CD4-positive, CD25-positive, alpha-beta regulatory T cell (primary cell): ENCODE measurements at regions not wholly inside any gene's neighbourhood (a gene's known extent, or its start where the extent isn't known, plus 50 kb on each side); places are given as distances from the start of the nearest gene placed in this dataset.
A peak's percentile ranks its signal among the peaks of the same experiment; 100 is the strongest.

Experiments used
- ATAC-seq, 2 donors: fragments of 150-1000 bp; cut with Tn5 transposase; one replicate each; pipeline ENCODE4 v1.10.0; 2021; ENCODE audit warnings: low read depth in 2 of 2, moderate number of reproducible peaks in 2 of 2, moderate library complexity in 1 of 2
- DNase-seq, 3 donors: peaks; one replicate each; pipeline versions ENCODE4 v3.0.0 to v3.0.0-alpha.2; 2012 to 2022; ENCODE audit warnings: mixed read lengths in 1 of 3
- H3K27ac ChIP-seq: one replicate; pipeline ENCODE4 v1.7.0; 2013; ENCODE audit warnings: mild to moderate bottlenecking, low read length; ENCODE audit not compliant: insufficient read depth, poor library complexity, severe bottlenecking
- H3K27me3 ChIP-seq: one replicate; pipeline ENCODE4 v1.7.0; 2013; ENCODE audit warnings: low read length; ENCODE audit not compliant: control insufficient read depth, insufficient read depth
- H3K36me3 ChIP-seq: one replicate; pipeline ENCODE4 v1.7.0; 2013; ENCODE audit warnings: mild to moderate bottlenecking, low read length, moderate library complexity; ENCODE audit not compliant: control insufficient read depth, insufficient read depth
- H3K4me1 ChIP-seq: 2 replicates; pipeline ENCODE4 v1.7.0; 2013; ENCODE audit warnings: mild to moderate bottlenecking, low read length; ENCODE audit not compliant: insufficient read depth, control insufficient read depth, poor library complexity, severe bottlenecking
- H3K4me3 ChIP-seq: one replicate; pipeline ENCODE4 v1.7.0; 2013; ENCODE audit warnings: low read depth, mild to moderate bottlenecking, low read length, moderate library complexity
- H3K9me3 ChIP-seq, 2 experiments: 1 replicate in 1 of 2; 2 replicates in 1 of 2; pipeline ENCODE4 v1.7.0; 2013; ENCODE audit warnings: low read length in 2 of 2, mild to moderate bottlenecking in 1 of 2, moderate library complexity in 1 of 2; ENCODE audit not compliant: control insufficient read depth in 2 of 2
- H3K27ac Mint-ChIP-seq, 3 donors: one replicate each; pipeline ENCODE4 v1.8.0; 2020 to 2022; ENCODE audit warnings: mild to moderate bottlenecking in 3 of 3, mixed read lengths in 3 of 3, moderate library complexity in 2 of 3
- H3K27me3 Mint-ChIP-seq: one replicate; pipeline ENCODE4 v1.8.0; 2022; ENCODE audit warnings: mild to moderate bottlenecking, mixed read lengths
- H3K36me3 Mint-ChIP-seq: one replicate; pipeline ENCODE4 v1.8.0; 2020; ENCODE audit warnings: mixed read lengths
- H3K4me1 Mint-ChIP-seq, 4 donors: one replicate each; pipeline ENCODE4 v1.8.0; 2020 to 2022; ENCODE audit warnings: mixed read lengths in 4 of 4, mild to moderate bottlenecking in 1 of 4
- H3K4me3 Mint-ChIP-seq, 4 donors: one replicate each; pipeline ENCODE4 v1.8.0; 2020 to 2022; ENCODE audit warnings: mild to moderate bottlenecking in 4 of 4, mixed read lengths in 4 of 4, moderate library complexity in 3 of 4
- H3K9me3 Mint-ChIP-seq, 7 donors: one replicate each; pipeline ENCODE4 v1.8.0; 2020 to 2022; ENCODE audit warnings: mixed read lengths in 7 of 7, mild to moderate bottlenecking in 3 of 7, moderate library complexity in 2 of 7

GRCh38 chr9:3628239-3628638, 102.4 kb upstream of the RFX3 start:
- Histone ChIP-seq H3K27me3 (no peaks in the 10 kb centered on the region), H3K4me3 (no peak overlapping the region), H3K4me1 (no peaks in the 10 kb centered on the region), H3K9me3 (no peaks in the 10 kb centered on the region), H3K36me3 (no peaks in the 10 kb centered on the region), H3K27ac (no peak overlapping the region)
- H3K4me3 Mint-ChIP-seq: no peak overlapping the region
- no peaks in the 10 kb centered on the region for H3K27me3 Mint-ChIP-seq
- no peak overlapping the region for H3K27ac Mint-ChIP-seq
- no peaks in the 10 kb centered on the region for H3K4me1 Mint-ChIP-seq
- DNase-seq: no peak
- no peak for ATAC-seq
- peaks cover 0 to 7% (median 4%) of the 10 kb centered on the region in 7 donors for H3K9me3 Mint-ChIP-seq
- peaks cover 34% of the 10 kb centered on the region for H3K36me3 Mint-ChIP-seq

- no peak for ATAC-seq
- no peaks in the 10 kb centered on the region for H3K27me3 ChIP-seq
- H3K36me3 Mint-ChIP-seq: peaks cover 3% of the 10 kb centered on the region
- no peak overlapping the region for H3K4me3 Mint-ChIP-seq
- H3K9me3 ChIP-seq: no peaks in the 10 kb centered on the region
- H3K27me3 Mint-ChIP-seq: no peaks in the 10 kb centered on the region
- H3K4me3 ChIP-seq: no peak overlapping the region
- peaks cover 3% of the 10 kb centered on the region for H3K36me3 ChIP-seq
- no peaks in the 10 kb centered on the region for H3K4me1 Mint-ChIP-seq
- H3K27ac Mint-ChIP-seq: no peak overlapping the region
- DNase-seq: no peak
- H3K4me1 ChIP-seq: no peaks in the 10 kb centered on the region
- peaks cover 0 to 1% (median 0%) of the 10 kb centered on the region in 7 donors for H3K9me3 Mint-ChIP-seq
- no peak overlapping the region for H3K27ac ChIP-seq
Observed at GRCh38 chr9:3608011-3608410, 82.2 kb upstream of the RFX3 start.

- no peaks in the 10 kb centered on the region for H3K27me3 Mint-ChIP-seq
- ATAC-seq (no peak), DNase-seq (no peak)
- no peak overlapping the region for H3K27ac Mint-ChIP-seq
- H3K36me3 Mint-ChIP-seq: no peaks in the 10 kb centered on the region
- Histone ChIP-seq H3K4me1 (no peaks in the 10 kb centered on the region), H3K9me3 (no peaks in the 10 kb centered on the region), H3K27me3 (no peaks in the 10 kb centered on the region), H3K4me3 (no peak overlapping the region), H3K36me3 (no peaks in the 10 kb centered on the region), H3K27ac (no peak overlapping the region)
- peaks cover 0 to 2% (median 0%) of the 10 kb centered on the region in 7 donors for H3K9me3 Mint-ChIP-seq
- H3K4me1 Mint-ChIP-seq: no peaks in the 10 kb centered on the region
- no peak overlapping the region for H3K4me3 Mint-ChIP-seq
Observed at GRCh38 chr9:3600672-3601071, 74.9 kb upstream of the RFX3 start.

GRCh38 chr9:3597792-3598191, 72.0 kb upstream of the RFX3 start:
- ATAC-seq (no peak), DNase-seq (no peak)
- Mint-ChIP-seq H3K36me3 (no peaks in the 10 kb centered on the region), H3K27ac (no peak overlapping the region), H3K9me3 (peaks cover 0 to 2% (median 0%) of the 10 kb centered on the region in 7 donors), H3K4me1 (no peaks in the 10 kb centered on the region), H3K4me3 (no peak overlapping the region), H3K27me3 (no peaks in the 10 kb centered on the region)
- no peaks in the 10 kb centered on the region for H3K27me3 ChIP-seq
- no peak overlapping the region for H3K4me3 ChIP-seq
- no peaks in the 10 kb centered on the region for H3K9me3 ChIP-seq
- H3K4me1 ChIP-seq: no peaks in the 10 kb centered on the region
- no peaks in the 10 kb centered on the region for H3K36me3 ChIP-seq
- H3K27ac ChIP-seq: no peak overlapping the region

GRCh38 chr9:3586066-3586465, 60.3 kb upstream of the RFX3 start:
- H3K4me1 ChIP-seq: no peaks in the 10 kb centered on the region
- H3K27me3 Mint-ChIP-seq: no peaks in the 10 kb centered on the region
- no peaks in the 10 kb centered on the region for H3K27me3 ChIP-seq
- H3K27ac ChIP-seq: no peak overlapping the region
- H3K36me3 ChIP-seq: no peaks in the 10 kb centered on the region
- H3K27ac Mint-ChIP-seq: no peak overlapping the region
- peaks cover 8 to 64% (median 26%) of the 10 kb centered on the region in 7 donors for H3K9me3 Mint-ChIP-seq
- peaks cover 0 to 8% (median 5%) of the 10 kb centered on the region in 4 donors for H3K4me1 Mint-ChIP-seq
- no peak overlapping the region for H3K4me3 Mint-ChIP-seq
- DNase-seq: no peak
- peaks cover 32 to 44% of the 10 kb centered on the region in 2 experiments for H3K9me3 ChIP-seq
- H3K4me3 ChIP-seq: no peak overlapping the region
- peaks cover 6% of the 10 kb centered on the region for H3K36me3 Mint-ChIP-seq
- ATAC-seq: no peak

GRCh38 chr9:3585606-3586005, 59.8 kb upstream of the RFX3 start:
- no peaks in the 10 kb centered on the region for H3K27me3 ChIP-seq
- DNase-seq (no peak), ATAC-seq (no peak)
- peaks cover 10 to 64% (median 28%) of the 10 kb centered on the region in 7 donors for H3K9me3 Mint-ChIP-seq
- no peaks in the 10 kb centered on the region for H3K27me3 Mint-ChIP-seq
- no peak overlapping the region for H3K4me3 ChIP-seq
- H3K36me3 ChIP-seq: no peaks in the 10 kb centered on the region
- no peak overlapping the region for H3K4me3 Mint-ChIP-seq
- H3K36me3 Mint-ChIP-seq: peaks cover 6% of the 10 kb centered on the region
- H3K4me1 ChIP-seq: no peaks in the 10 kb centered on the region
- peaks cover 35 to 43% of the 10 kb centered on the region in 2 experiments for H3K9me3 ChIP-seq
- no peak overlapping the region for H3K27ac ChIP-seq
- H3K27ac Mint-ChIP-seq: peak overlapping the region in 1 of 3 donors; percentile 3
- H3K4me1 Mint-ChIP-seq: peaks cover 0 to 8% (median 5%) of the 10 kb centered on the region in 4 donors

- ATAC-seq: no peak
- no peak for DNase-seq
- Histone ChIP-seq H3K27me3 (no peaks in the 10 kb centered on the region), H3K4me3 (no peak overlapping the region), H3K36me3 (no peaks in the 10 kb centered on the region), H3K9me3 (peaks cover 36 to 48% of the 10 kb centered on the region in 2 experiments), H3K27ac (no peak overlapping the region), H3K4me1 (no peaks in the 10 kb centered on the region)
- Mint-ChIP-seq H3K27me3 (no peaks in the 10 kb centered on the region), H3K36me3 (peaks cover 16% of the 10 kb centered on the region), H3K4me1 (peaks cover 0 to 2% (median 0%) of the 10 kb centered on the region in 4 donors), H3K4me3 (no peak overlapping the region), H3K9me3 (peaks cover 0 to 48% (median 17%) of the 10 kb centered on the region in 7 donors), H3K27ac (no peak overlapping the region)
Observed at GRCh38 chr9:3578786-3579185, 53.0 kb upstream of the RFX3 start.

GRCh38 chr9:3576328-3576727, 50.5 kb upstream of the RFX3 start:
- H3K4me3 ChIP-seq: no peak overlapping the region
- DNase-seq (no peak), ATAC-seq (no peak)
- no peaks in the 10 kb centered on the region for H3K36me3 ChIP-seq
- Mint-ChIP-seq H3K36me3 (peaks cover 18% of the 10 kb centered on the region), H3K9me3 (peaks cover 0 to 26% (median 7%) of the 10 kb centered on the region in 7 donors), H3K27ac (no peak overlapping the region), H3K27me3 (no peaks in the 10 kb centered on the region), H3K4me1 (no peaks in the 10 kb centered on the region), H3K4me3 (no peak overlapping the region)
- no peaks in the 10 kb centered on the region for H3K27me3 ChIP-seq
- peaks cover 13 to 25% of the 10 kb centered on the region in 2 experiments for H3K9me3 ChIP-seq
- H3K4me1 ChIP-seq: no peaks in the 10 kb centered on the region
- no peak overlapping the region for H3K27ac ChIP-seq
